ENCODE measurements at regions not wholly inside any gene's neighbourhood (a gene's known extent, or its start where the extent isn't known, plus 50 kb on each side); places are given as distances from the start of the nearest gene placed in this dataset.

DNA sequence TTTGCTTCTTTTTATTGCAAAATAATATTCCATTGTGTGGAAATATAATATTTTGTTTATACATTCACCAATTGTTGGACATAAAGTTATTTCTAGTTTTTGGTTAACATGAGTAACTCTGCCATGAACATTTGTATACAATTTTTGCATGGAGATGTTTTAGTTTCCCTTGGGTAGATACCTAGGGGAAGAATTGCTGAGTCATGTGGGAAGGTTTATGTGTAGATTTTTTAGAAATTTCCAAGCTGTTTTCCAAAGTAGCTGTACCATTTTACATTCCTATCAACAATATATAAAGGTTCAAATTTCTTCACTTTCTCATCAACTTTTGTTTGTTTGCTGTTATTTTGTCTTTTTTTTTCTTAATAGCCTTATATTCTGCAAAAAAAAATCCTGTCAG lies 664.7 kb upstream of the FBXO33 start:
- H3K4me3 ChIP-seq (ENCODE audit: low read depth, poor library complexity, severe bottlenecking): no peak overlapping the region
- no peak for TF ChIP-seq POLR2A (IDR thresholded peaks at IDR 0.05)
- no peak for TF ChIP-seq CTCF (IDR thresholded peaks at IDR 0.05)
- intact Hi-C loops (cut with DNase I; ENCODE audit: low total_unique reads): no loop called here
- no peak for DNase-seq (ENCODE audit: low spot score in 2 of 2)

DNA sequence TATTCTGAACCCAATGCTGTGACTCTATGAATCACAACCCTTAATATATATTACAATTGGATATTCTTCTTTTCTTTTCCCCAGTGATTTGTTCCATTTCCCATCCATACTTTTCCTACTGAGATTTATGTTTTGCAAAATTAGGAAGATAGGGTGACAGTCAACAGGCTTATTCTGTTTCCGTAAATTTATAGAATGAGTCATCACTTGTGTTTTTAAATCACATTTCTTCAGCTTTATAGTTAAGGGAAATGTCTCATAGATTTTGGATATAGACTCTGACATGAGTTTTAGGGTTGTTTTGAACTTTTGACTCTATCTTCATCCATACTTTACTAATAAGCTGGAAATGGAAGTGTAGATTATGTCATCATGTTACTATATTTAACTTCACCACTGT lies 661.6 kb upstream of the FBXO33 start:
- WGBS, 2 donors: 75 to 81% methylated on average over 1 of the region's 1 CpG
- intact Hi-C loops (cut with DNase I; ENCODE audit: low total_unique reads): no loop called here
- no peak for TF ChIP-seq POLR2A (IDR thresholded peaks at IDR 0.05)
- no peak for TF ChIP-seq CTCF (IDR thresholded peaks at IDR 0.05)
- no peak overlapping the region for H3K4me3 ChIP-seq (ENCODE audit: low read depth, poor library complexity, severe bottlenecking)
- DNase-seq (ENCODE audit: low spot score in 2 of 2): no peak

DNA sequence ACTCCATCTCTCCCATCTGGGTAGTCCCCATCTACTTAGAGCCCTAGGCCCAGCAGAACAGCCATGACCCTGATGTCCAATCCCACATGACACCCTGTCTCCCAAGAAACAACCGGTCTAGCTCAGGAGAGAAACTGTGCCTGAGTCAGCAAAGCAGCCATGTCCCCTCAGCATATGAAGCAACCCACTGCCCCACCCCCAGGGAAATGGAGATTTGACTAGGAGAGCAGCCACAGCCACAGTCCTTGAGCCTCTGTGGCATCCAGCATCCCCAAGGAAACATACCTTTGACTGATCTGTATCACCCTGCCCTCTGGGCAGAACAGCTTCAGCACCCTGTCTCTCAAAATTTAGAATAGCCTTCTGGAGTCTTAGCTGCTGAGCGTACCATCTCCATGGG lies 641.9 kb upstream of the FBXO33 start:
- intact Hi-C loops (cut with DNase I; ENCODE audit: low total_unique reads): no loop called here
- WGBS, 2 donors: 94 to 96% methylated on average over 2 of the region's 2 CpGs
- TF ChIP-seq CTCF (IDR thresholded peaks at IDR 0.05): no peak
- TF ChIP-seq POLR2A (IDR thresholded peaks at IDR 0.05): no peak
- H3K4me3 ChIP-seq (ENCODE audit: low read depth, poor library complexity, severe bottlenecking): no peak overlapping the region
- DNase-seq (ENCODE audit: low spot score in 2 of 2): no peak

DNA sequence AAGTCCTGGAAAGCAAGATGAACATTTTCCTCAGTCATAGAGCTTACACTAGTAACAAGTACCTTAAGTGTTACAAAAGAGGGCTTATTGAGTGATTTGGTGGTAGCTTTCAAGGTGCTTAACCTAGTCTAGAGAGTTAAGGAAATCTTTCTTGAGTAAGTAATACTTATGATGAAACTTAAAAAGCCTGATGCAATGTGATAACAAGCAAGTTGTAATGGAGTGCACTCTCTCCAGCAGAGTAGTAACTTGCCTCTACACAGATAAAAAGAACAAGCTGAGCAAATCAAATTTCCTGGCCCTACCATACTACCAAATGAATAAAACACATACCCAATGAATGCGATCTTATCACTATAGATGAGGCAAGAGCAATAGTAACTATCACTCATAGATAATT lies 639.9 kb upstream of the FBXO33 start:
- 91 to 97% methylated on average over 1 of the region's 1 CpG for WGBS, 2 donors
- intact Hi-C loops (cut with DNase I; ENCODE audit: low total_unique reads): no loop called here
- TF ChIP-seq CTCF (IDR thresholded peaks at IDR 0.05) (no peak), POLR2A (IDR thresholded peaks at IDR 0.05) (no peak)
- no peak for DNase-seq (ENCODE audit: low spot score in 2 of 2)
- H3K4me3 ChIP-seq (ENCODE audit: low read depth, poor library complexity, severe bottlenecking): no peak overlapping the region

GRCh38 chr14:40058901-40059897 lies 627.0 kb upstream of the FBXO33 start:
- TF ChIP-seq CTCF (IDR thresholded peaks at IDR 0.05) (no peak), POLR2A (IDR thresholded peaks at IDR 0.05) (no peak)
- WGBS, 2 donors: 56 to 61% methylated on average over 8 of the region's 8 CpGs
- DNase-seq (ENCODE audit: low spot score in 2 of 2): no peak
- no peak overlapping the region for H3K4me3 ChIP-seq (ENCODE audit: low read depth, poor library complexity, severe bottlenecking)
- intact Hi-C loops (cut with DNase I; ENCODE audit: low total_unique reads): no loop called here
